HG03135 (cell line): ENCODE measurements at regions not wholly inside any gene's neighbourhood (a gene's known extent, or its start where the extent isn't known, plus 50 kb on each side); places are given as distances from the start of the nearest gene placed in this dataset.
A peak's percentile ranks its signal among the peaks of the same experiment; 100 is the strongest.
"Not testable (repeated sequence)": the region's sequence is repeated elsewhere in the genome, so short reads cannot be mapped to it uniquely, and the experiment has no call there.

ENCODE experiments used
- ATAC-seq: cut with Tn5 transposase; IDR thresholded peaks from one replicate; pipeline ENCODE4 v1.9.1; 2021; ENCODE audit warnings: mild to moderate bottlenecking, moderate library complexity; ENCODE audit not compliant: unreplicated experiment

DNA sequence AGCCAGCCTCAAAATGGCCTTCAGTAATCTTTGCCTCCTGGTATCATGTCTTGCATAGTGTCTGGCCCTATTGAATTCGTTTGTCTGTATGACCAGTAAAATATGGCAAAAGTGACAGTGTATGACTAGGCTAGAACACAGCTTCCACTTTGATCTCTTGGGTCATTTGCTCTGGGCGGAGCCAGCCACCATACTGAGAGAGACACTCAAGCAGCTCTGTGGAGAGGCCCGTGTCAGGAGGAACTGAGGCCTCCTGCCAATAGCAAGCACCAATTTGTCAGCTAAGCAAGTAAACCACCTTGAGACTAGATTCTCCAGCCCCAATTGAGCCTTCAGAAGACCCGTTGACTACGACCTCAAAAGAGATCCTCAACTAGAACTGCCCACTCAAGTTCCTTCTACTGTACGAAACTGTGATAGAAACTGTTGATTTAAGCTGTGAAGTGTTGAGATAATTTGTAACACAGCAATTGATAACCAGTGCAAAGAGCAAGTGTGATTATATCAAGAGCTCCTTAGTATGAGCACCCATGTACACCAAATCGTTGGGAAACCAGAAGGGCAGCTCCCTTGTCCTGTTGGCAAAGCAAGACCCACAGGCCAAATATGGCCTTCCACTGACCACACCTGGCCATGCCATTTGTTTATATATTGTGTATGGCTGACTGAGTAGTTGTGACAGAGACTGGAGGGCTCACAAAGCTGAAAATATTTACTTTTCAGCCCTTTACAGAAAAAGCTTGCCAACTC is 52.7 kb upstream of the SERBP1 start:
- ATAC-seq, result no peak

GRCh38 chr1:67484492-67484891 is 54.3 kb upstream of the SERBP1 start:
- ATAC-seq, result no peak

GRCh38 chr1:67485046-67485811 is 55.0 kb upstream of the SERBP1 start:
- no peak for ATAC-seq

GRCh38 chr1:67489643-67490042 is 59.4 kb upstream of the SERBP1 start:
- ATAC-seq, result peak; percentile 75

GRCh38 chr1:67491280-67491679 is 61.1 kb upstream of the SERBP1 start:
- ATAC-seq, result no peak

DNA sequence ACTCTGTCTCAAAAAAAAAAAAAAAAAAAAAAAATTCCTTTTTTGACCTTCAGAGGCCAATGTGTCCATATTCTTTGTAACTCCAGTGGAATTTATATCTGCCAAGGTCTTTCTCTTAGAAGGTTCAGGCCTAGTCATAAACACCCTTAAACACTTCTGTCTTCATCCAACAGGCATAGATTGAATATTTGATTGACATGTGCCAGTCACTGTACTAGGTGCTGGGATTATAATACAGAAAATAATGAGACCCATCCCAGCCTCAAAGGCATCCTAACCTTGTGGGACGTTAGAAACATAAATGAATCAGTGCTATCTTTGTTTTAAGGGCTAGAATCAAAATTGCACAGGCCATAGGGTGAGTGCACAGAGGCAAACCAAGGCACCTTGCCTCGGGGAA is 62.9 kb upstream of the SERBP1 start:
- ATAC-seq, result no peak

- ATAC-seq, result no peak
Observed at GRCh38 chr1:67495327-67495726, 65.1 kb upstream of the SERBP1 start.

GRCh38 chr1:67496329-67496728 is 66.1 kb upstream of the SERBP1 start:
- no peak for ATAC-seq

- peak; percentile 98 for ATAC-seq
Observed at GRCh38 chr1:67500413-67500959, 70.3 kb upstream of the SERBP1 start.

- ATAC-seq, result no peak
Observed at GRCh38 chr1:67503974-67504373, 73.8 kb upstream of the SERBP1 start.

DNA sequence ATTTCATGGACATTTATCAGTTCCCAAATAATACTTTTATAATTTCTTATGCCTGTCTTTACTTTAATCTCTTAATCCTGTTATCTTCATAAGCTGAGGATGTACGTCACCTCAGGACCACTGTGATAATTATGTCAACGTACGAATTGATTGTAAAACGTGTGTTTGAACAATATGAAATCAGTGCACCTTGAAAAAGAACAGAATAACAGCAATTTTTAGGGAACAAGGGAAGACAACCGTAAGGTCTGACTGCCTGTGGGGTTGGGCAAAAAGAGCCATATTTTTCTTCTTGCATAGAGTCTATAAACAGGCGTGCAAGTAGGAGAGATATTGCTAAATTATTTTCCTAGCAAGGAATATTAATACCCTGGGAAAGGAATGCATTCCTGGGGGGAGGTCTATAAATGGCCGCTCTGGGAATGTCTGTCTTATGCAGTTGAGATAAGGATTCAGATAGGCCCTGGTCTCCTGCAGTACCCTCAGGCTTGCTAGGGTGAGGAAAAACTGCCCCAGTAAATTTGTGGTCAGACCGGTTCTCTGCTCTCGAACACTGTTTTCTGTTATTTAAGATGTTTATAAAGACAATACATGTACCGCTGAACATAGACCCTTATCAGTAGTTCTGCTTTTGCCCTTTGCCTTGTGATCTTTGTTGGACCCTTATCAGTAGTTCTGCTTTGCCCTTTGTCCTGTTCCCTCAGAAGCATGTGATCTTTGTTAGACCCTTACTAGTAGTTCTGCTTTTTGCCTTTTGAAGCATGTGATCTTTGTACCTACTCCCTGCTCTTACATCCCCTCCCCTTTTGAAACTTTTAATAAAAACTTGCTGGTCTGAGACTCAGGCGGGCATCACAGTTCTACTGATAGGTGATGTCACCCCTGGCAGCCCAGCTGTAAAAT is 83.4 kb upstream of the SERBP1 start:
- ATAC-seq, result not testable (repeated sequence)

DNA sequence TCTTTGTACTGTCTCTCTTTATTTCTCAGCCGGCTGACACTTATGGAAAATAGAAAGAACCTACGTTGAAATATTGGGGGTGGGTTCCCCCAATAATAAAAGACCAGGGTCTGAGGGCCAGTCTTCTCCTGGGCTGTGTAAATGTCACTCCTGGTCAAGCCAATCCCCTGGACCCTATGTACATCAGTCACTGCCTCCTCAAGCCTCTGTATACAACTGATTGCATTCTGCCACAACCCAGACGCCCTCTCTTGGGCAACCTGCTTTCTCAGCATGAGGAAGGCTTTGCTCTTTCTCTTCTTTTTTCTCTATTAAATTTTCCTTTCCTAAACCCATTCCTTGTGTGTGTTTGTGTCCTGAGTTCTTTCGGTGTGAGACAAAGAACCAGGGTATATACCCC is 84.1 kb upstream of the SERBP1 start:
- no peak for ATAC-seq

GRCh38 chr1:67514786-67515185 is 84.6 kb upstream of the SERBP1 start:
- ATAC-seq, result no peak

- no peak for ATAC-seq
Observed at GRCh38 chr1:67515324-67516080, 85.3 kb upstream of the SERBP1 start.

GRCh38 chr1:67517046-67517445 is 86.8 kb upstream of the SERBP1 start:
- no peak for ATAC-seq

DNA sequence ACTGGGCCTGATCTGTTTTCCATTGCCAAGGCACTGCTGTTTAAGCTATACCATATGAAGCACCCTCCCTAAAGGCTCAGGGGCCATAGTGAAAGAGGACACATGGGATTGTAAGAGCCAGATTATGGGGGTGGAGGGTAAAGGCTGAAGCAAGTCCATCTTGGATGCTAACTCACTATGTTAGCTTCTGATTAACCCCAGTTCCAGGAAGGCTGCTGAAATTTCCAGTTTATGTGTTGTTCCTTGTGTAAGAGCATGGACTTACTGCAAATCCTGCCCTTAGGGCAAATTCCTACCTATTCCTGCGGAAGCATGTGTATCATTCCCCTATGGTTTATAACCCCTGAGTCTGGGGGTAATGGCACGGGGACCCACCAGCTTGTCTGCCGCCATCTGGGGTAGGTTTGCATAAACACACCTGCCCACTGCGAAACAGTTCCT is 91.8 kb upstream of the SERBP1 start:
- no peak for ATAC-seq

GRCh38 chr1:67522793-67523192 is 92.6 kb upstream of the SERBP1 start:
- ATAC-seq, result no peak

- no peak for ATAC-seq
Observed at GRCh38 chr1:67524143-67525052, 94.2 kb upstream of the SERBP1 start.

DNA sequence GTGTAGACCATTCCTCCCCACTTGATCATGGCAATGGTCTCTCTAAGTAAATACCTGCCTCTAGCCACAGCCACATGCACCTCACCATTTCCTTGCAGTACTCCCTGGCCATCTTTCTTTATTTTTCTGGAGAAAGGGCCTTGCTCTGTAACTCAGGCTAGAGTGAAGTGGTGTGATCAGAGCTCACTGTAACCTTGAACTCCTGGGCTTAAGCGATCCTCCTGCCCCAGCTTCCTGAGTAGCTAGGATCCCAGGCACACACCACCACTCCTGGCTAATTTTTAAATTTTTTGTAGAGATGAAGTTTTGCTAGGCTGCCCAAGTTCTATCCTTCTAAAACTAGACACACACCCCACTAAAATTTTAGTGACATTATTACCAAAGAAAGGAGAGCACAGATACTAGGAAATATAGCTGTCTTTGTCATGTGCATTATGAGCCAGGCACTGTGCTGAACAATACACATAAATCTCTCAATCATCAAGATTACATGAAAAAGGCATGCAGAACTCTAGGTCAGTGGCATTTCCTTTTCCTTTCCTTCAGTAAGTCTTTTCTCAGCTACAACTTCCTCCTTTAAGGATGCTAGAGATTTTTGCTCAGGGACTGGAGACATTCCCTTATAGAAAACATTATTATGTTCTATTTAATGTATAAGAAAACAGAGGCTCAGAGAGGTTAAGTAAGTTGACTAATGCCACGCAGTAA is 95.0 kb upstream of the SERBP1 start:
- ATAC-seq, result no peak
